A673 (cell line): ENCODE measurements at regions not wholly inside any gene's neighbourhood (a gene's known extent, or its start where the extent isn't known, plus 50 kb on each side); places are given as distances from the start of the nearest gene placed in this dataset.
A peak's percentile ranks its signal among the peaks of the same experiment; 100 is the strongest.

ENCODE experiments used
- BruUV-seq: library from RNA; stranded (reverse); fragments of 400-500 nt; replicated peaks from 2 replicates; lab custom pipeline; 2021; lab: Mats Ljungman, UMichigan
- CTCF ChIA-PET: fragments of 300-600 bp; sonication (Branson Sonifier 250); formaldehyde crosslinking; loops from one replicate; lab custom pipeline; 2022; ENCODE audit warnings: antibody characterized with exemption; lab: Charles Lee
- POLR2A ChIA-PET: fragments of 300-600 bp; sonication (Branson Sonifier 250); formaldehyde crosslinking; loops from one replicate; lab custom pipeline; 2022; ENCODE audit warnings: antibody characterized with exemption; ENCODE audit not compliant: low non-redundant PET; lab: Charles Lee
- DNase-seq: peaks from one replicate; pipeline ENCODE4 v3.0.0-alpha.2; 2015; ENCODE audit warnings: low spot score
- H3K27ac ChIP-seq: fragments of 200-600 bp; sonication (generic); 2 replicates; pipeline ENCODE4 v1.5.1; 2016; ENCODE audit warnings: mixed run types, low read depth, mild to moderate bottlenecking, mixed read lengths, antibody characterized with exemption, low read length; ENCODE audit not compliant: poor library complexity, severe bottlenecking
- H3K27me3 ChIP-seq: fragments of 200-600 bp; sonication (generic); replicated peaks from 2 replicates; pipeline ENCODE4 v1.6.1; 2017; ENCODE audit warnings: mixed run types, low read depth, mild to moderate bottlenecking, mixed read lengths, antibody characterized with exemption, low read length; ENCODE audit not compliant: insufficient read depth, poor library complexity
- H3K36me3 ChIP-seq: fragments of 200-600 bp; sonication (generic); 2 replicates; pipeline ENCODE4 v1.6.1; 2016; ENCODE audit warnings: mixed run types, mild to moderate bottlenecking, mixed read lengths, antibody characterized with exemption, low read length; ENCODE audit not compliant: insufficient read depth, poor library complexity, severe bottlenecking
- H3K4me1 ChIP-seq: fragments of 200-600 bp; sonication (generic); 2 replicates; pipeline ENCODE4 v1.6.1; 2017; ENCODE audit warnings: mixed run types, mild to moderate bottlenecking, mixed read lengths, antibody characterized with exemption, low read length; ENCODE audit not compliant: insufficient read depth, poor library complexity, severe bottlenecking
- H3K4me3 ChIP-seq: fragments of 200-600 bp; sonication (generic); 2 replicates; pipeline ENCODE4 v1.5.1; 2016; ENCODE audit warnings: low read depth, mixed run types, mild to moderate bottlenecking, mixed read lengths, low read length; ENCODE audit not compliant: poor library complexity, severe bottlenecking
- H3K9me3 ChIP-seq: fragments of 200-600 bp; sonication (generic); 2 replicates; pipeline ENCODE4 v1.6.1; 2016; ENCODE audit warnings: mixed run types, low read depth, mild to moderate bottlenecking, mixed read lengths, antibody characterized with exemption, low read length; ENCODE audit not compliant: poor library complexity, severe bottlenecking
- EZH2 ChIP-seq: fragments of 200-600 bp; sonication (generic); IDR thresholded peaks from 2 replicates; pipeline ENCODE4 v1.6.1; 2017; ENCODE audit warnings: borderline replicate concordance, low read depth, mild to moderate bottlenecking, mixed read lengths, antibody characterized with exemption, low read length; ENCODE audit not compliant: poor library complexity, severe bottlenecking
- intact Hi-C: fragments of 100-400 bp; cut with micrococcal nuclease; formaldehyde crosslinking; loops from one replicate; pipeline ENCODE4 v1.10.0; 2022; ENCODE audit not compliant: unreplicated experiment
- TF ChIP-seq, protein P1 (sequence below): fragments of 300-800, 200-600 bp; sonication (generic); conservative IDR thresholded peaks from 2 replicates; pipeline ENCODE4 v1.5.1; 2017; ENCODE audit warnings: low read depth, mild to moderate bottlenecking, antibody characterized with exemption, low read length, moderate library complexity, mixed read lengths

GRCh38 chr13:47178090-47178950, 281.5 kb upstream of the HTR2A start:
- ChIA-PET POLR2A (no interaction called here), CTCF (no interaction called here)
- Histone ChIP-seq H3K9me3 (no peaks in the 10 kb centered on the region), H3K4me1 (peaks cover 5% of the 10 kb centered on the region), H3K36me3 (no peaks in the 10 kb centered on the region), H3K27ac (no peak overlapping the region), H3K27me3 (peaks cover 1% of the 10 kb centered on the region), H3K4me3 (no peak overlapping the region)
- TF ChIP-seq, protein P1, sequence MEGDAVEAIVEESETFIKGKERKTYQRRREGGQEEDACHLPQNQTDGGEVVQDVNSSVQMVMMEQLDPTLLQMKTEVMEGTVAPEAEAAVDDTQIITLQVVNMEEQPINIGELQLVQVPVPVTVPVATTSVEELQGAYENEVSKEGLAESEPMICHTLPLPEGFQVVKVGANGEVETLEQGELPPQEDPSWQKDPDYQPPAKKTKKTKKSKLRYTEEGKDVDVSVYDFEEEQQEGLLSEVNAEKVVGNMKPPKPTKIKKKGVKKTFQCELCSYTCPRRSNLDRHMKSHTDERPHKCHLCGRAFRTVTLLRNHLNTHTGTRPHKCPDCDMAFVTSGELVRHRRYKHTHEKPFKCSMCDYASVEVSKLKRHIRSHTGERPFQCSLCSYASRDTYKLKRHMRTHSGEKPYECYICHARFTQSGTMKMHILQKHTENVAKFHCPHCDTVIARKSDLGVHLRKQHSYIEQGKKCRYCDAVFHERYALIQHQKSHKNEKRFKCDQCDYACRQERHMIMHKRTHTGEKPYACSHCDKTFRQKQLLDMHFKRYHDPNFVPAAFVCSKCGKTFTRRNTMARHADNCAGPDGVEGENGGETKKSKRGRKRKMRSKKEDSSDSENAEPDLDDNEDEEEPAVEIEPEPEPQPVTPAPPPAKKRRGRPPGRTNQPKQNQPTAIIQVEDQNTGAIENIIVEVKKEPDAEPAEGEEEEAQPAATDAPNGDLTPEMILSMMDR: no peak
- no peak for TF ChIP-seq EZH2
- intact Hi-C loops: no loop called here
- no TSS peak for BruUV-seq
- no peak for DNase-seq

DNA sequence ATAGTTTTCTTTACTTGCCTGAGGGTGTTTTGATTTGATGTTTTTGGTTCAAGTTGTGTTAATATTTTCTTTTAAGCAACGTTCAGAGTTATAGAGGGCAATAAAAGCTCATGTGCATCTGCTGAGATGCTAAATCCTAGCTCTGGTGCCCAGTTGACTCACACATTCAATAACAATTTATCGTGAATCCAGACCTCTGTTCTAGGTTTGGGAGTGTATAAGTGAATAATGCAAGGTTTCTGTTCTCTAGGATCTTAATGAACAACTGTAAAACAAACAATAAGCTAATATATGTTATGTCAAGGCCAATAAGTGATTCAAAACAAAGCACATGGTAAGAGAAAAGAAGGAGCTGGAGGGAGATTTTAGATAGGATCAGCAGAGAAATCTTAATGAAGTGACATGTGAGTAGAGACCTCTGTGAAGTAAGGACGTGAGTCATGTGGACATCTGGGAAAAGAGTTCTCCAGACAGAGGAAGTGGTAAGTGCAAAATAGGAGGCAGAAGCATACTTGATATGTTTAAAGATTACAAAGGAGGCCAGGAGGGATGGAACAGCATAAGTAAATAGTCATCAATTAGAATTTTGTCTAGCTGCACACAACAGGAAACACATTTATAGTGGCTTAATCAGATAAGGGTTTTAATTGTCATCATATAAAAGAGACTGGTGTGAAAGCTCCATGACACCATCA, 278.5 kb upstream of the HTR2A start:
- H3K27ac ChIP-seq: no peak overlapping the region
- CTCF ChIA-PET: no interaction called here

DNA sequence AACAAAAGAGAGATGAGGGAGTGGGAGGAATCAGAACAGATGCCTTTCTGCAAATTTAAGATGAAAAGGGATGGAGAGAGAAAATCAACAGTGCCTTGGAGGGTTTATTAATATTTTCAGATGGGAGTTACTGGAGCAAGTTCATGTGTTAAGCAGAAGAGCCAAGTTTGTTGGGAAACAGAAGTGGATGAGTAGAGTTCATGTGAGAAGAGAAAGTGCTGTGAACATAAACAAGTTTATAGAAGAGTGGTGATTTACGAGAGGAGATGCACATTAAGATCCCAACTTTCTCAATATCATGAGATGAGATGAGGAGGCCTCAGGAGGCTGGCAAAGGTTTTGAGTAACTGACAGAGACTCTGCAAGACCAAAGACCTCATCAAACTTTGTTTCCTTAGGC, 274.1 kb upstream of the HTR2A start:
- TF ChIP-seq, protein P1: no peak
- TF ChIP-seq EZH2: no peak
- Histone ChIP-seq H3K36me3 (no peaks in the 10 kb centered on the region), H3K4me1 (peaks cover 5% of the 10 kb centered on the region), H3K27me3 (peaks cover 4% of the 10 kb centered on the region), H3K9me3 (no peaks in the 10 kb centered on the region), H3K27ac (no peak overlapping the region), H3K4me3 (no peak overlapping the region)
- BruUV-seq: no TSS peak
- no peak for DNase-seq
- ChIA-PET POLR2A (no interaction called here), CTCF (no interaction called here)
- intact Hi-C loops: no loop called here

More for the DNA sequence above, 278.5 kb upstream of the HTR2A start:
- BruUV-seq: no TSS peak
- no peaks in the 10 kb centered on the region for H3K9me3 ChIP-seq
- no peak overlapping the region for H3K4me3 ChIP-seq
- TF ChIP-seq, protein P1: no peak
- TF ChIP-seq EZH2: no peak
- H3K27me3 ChIP-seq: no peaks in the 10 kb centered on the region
- intact Hi-C loops: no loop called here
- H3K4me1 ChIP-seq: peaks cover 5% of the 10 kb centered on the region
- POLR2A ChIA-PET: no interaction called here
- H3K36me3 ChIP-seq: no peaks in the 10 kb centered on the region
- peak; percentile 69 for DNase-seq
